A549 (cell line): ENCODE measurements at regions not wholly inside any gene's neighbourhood (a gene's known extent, or its start where the extent isn't known, plus 50 kb on each side); places are given as distances from the start of the nearest gene placed in this dataset.

Source experiments
- ATAC-seq, 2 experiments: fragments of 200-7000 bp in 1 of 2; fragments of >200 bp in 1 of 2; cut with Nextera tagmentation in 1 of 2; cut with Tn5 transposase in 1 of 2; 3 replicates each; pipeline versions ENCODE4 v1.8.0 to v1.9.1; 2018 to 2020; ENCODE audit warnings: mild to moderate bottlenecking in 1 of 2, moderate library complexity in 1 of 2
- CTCF ChIA-PET: fragments of 300-600 bp; sonication (Branson Sonifier 250); formaldehyde crosslinking; extraction: SDS; loops from one replicate; lab custom pipeline; 2021; ENCODE audit warnings: antibody characterized with exemption, inconsistent platforms; lab: Yijun Ruan, JAX
- POLR2A ChIA-PET: fragments of 350-600 bp; formaldehyde crosslinking; extraction: SDS; loops from one replicate; lab custom pipeline; 2021; ENCODE audit warnings: antibody characterized with exemption, inconsistent platforms; lab: Yijun Ruan, JAX
- DNase-seq, 2 experiments: peaks; one replicate each; pipeline versions ENCODE4 v3.0.0 to v3.0.0-alpha.2; 2011 to 2016; ENCODE audit warnings: low read depth in 1 of 2, low spot score in 1 of 2
- FAIRE-seq: peaks from 2 replicates; lab custom pipeline; 2011; peaks lifted over from hg19 to GRCh38; lab: Jason Lieb, UNC
- H3K27ac ChIP-seq, 2 experiments: fragments of >200 bp; sonication (Bioruptor Twin); formaldehyde crosslinking; 3 replicates each; pipeline ENCODE4 v1.5.1; 2016 to 2017
- H3K4me1 ChIP-seq: fragments of >200 bp; sonication (Bioruptor Twin); formaldehyde crosslinking; 3 replicates; pipeline ENCODE4 v1.6.1; 2016
- H3K4me2 ChIP-seq: fragments of >200 bp; sonication (Bioruptor Twin); formaldehyde crosslinking; 3 replicates; pipeline ENCODE4 v1.6.1; 2016
- H3K4me3 ChIP-seq: fragments of >200 bp; sonication (Bioruptor Twin); formaldehyde crosslinking; 3 replicates; pipeline ENCODE4 v1.5.1; 2016
- H3K9me3 ChIP-seq: fragments of >200 bp; sonication (Bioruptor Twin); formaldehyde crosslinking; 3 replicates; pipeline ENCODE4 v1.6.1; 2016
- BCL3 ChIP-seq: fragments of >200 bp; sonication (Bioruptor Twin); formaldehyde crosslinking; IDR thresholded peaks from 3 replicates; pipeline ENCODE4 v1.6.1; 2016
- BHLHE40 ChIP-seq: IDR thresholded peaks from 2 replicates; pipeline ENCODE4 v1.6.1; 2012; ENCODE audit warnings: low read depth, low read length, inconsistent platforms
- CBX2 ChIP-seq: fragments of 200-600 bp; sonication (generic); IDR thresholded peaks from 2 replicates; pipeline ENCODE4 v1.6.1; 2016; ENCODE audit warnings: low read depth, mild to moderate bottlenecking, borderline replicate concordance
- CBX8 ChIP-seq: fragments of 200-600 bp; sonication (generic); IDR thresholded peaks from 2 replicates; pipeline ENCODE4 v1.6.1; 2016
- CEBPB ChIP-seq, 2 experiments: fragments of >200 bp in 1 of 2; sonication (Bioruptor Twin) in 1 of 2; formaldehyde crosslinking in 1 of 2; IDR thresholded peaks; 2 replicates each; pipeline ENCODE4 v1.6.1; 2012 to 2016
- CHD2 ChIP-seq: fragments of 150-350 bp; IDR thresholded peaks from 2 replicates; pipeline ENCODE4 v1.6.1; 2014; ENCODE audit warnings: low read length; ENCODE audit not compliant: partially characterized antibody
- CHD4 ChIP-seq: fragments of 200-600 bp; sonication (generic); IDR thresholded peaks from 2 replicates; pipeline ENCODE4 v1.6.1; 2016; ENCODE audit warnings: antibody characterized with exemption, mild to moderate bottlenecking, borderline replicate concordance
- E2F6 ChIP-seq: IDR thresholded peaks from 2 replicates; pipeline ENCODE4 v1.6.1; 2012; ENCODE audit warnings: low read depth, borderline replicate concordance
- FOSB ChIP-seq: fragments of 250-450 bp; sonication (Bioruptor Pico); IDR thresholded peaks from 2 replicates; pipeline ENCODE4 v1.5.0; 2020; ENCODE audit warnings: mild to moderate bottlenecking, moderate library complexity
- HOXA7 ChIP-seq: fragments of 250-450 bp; sonication (Bioruptor Pico); IDR thresholded peaks from 2 replicates; pipeline ENCODE4 v1.5.0; 2020; ENCODE audit warnings: mild to moderate bottlenecking, moderate library complexity
- HOXB13 ChIP-seq: fragments of 250-450 bp; sonication (Bioruptor Pico); IDR thresholded peaks from 2 replicates; pipeline ENCODE4 v1.5.0; 2020; ENCODE audit warnings: low read depth, mild to moderate bottlenecking, moderate library complexity
- JUN ChIP-seq, 2 experiments: fragments of >200 bp; sonication (Bioruptor Twin); formaldehyde crosslinking; IDR thresholded peaks; 2 replicates in 1 of 2; 3 replicates in 1 of 2; pipeline ENCODE4 v1.6.1; 2016 to 2017
- JUNB ChIP-seq: fragments of >200 bp; sonication (Bioruptor Twin); formaldehyde crosslinking; IDR thresholded peaks from 2 replicates; pipeline ENCODE4 v1.6.1; 2016
- KDM1A ChIP-seq: fragments of 200-600 bp; sonication (generic); IDR thresholded peaks from 2 replicates; pipeline ENCODE4 v1.6.1; 2016; ENCODE audit warnings: low read depth, mild to moderate bottlenecking
- KDM5A ChIP-seq: fragments of 200-600 bp; sonication (generic); IDR thresholded peaks from 2 replicates; pipeline ENCODE4 v1.6.1; 2016; ENCODE audit warnings: antibody characterized with exemption, mild to moderate bottlenecking
- MAZ ChIP-seq: fragments of 150-350 bp; IDR thresholded peaks from 2 replicates; pipeline ENCODE4 v1.6.1; 2014; ENCODE audit warnings: antibody characterized with exemption, low read depth, low read length, borderline replicate concordance
- MYC ChIP-seq: IDR thresholded peaks from 2 replicates; pipeline ENCODE4 v1.6.1; 2012; ENCODE audit warnings: mild to moderate bottlenecking, inconsistent platforms, low read length, improper control_type of control experiment, borderline replicate concordance
- PHF8 ChIP-seq: fragments of 200-600 bp; sonication (generic); IDR thresholded peaks from 2 replicates; pipeline ENCODE4 v1.6.1; 2016; ENCODE audit warnings: low read depth, mild to moderate bottlenecking, antibody characterized with exemption, moderate library complexity, borderline replicate concordance
- POLR2A ChIP-seq: IDR thresholded peaks from 2 replicates; pipeline ENCODE4 v1.6.1; 2012; ENCODE audit warnings: mild to moderate bottlenecking, low read length
- RCOR1 ChIP-seq: fragments of 150-350 bp; IDR thresholded peaks from 2 replicates; pipeline ENCODE4 v1.6.1; 2014; ENCODE audit warnings: antibody characterized with exemption, low read length, low read depth
- RFX5 ChIP-seq: fragments of 450-650 bp; IDR thresholded peaks from 2 replicates; pipeline ENCODE4 v1.7.1; 2014; ENCODE audit warnings: antibody characterized with exemption, mild to moderate bottlenecking, moderate library complexity
- RNF2 ChIP-seq: fragments of 200-600 bp; sonication (generic); IDR thresholded peaks from 2 replicates; pipeline ENCODE4 v1.6.1; 2016; ENCODE audit warnings: low read depth, mild to moderate bottlenecking, antibody characterized with exemption, moderate library complexity, borderline replicate concordance
- TFCP2L1 ChIP-seq: fragments of 250-450 bp; sonication (Bioruptor Pico); IDR thresholded peaks from 2 replicates; pipeline ENCODE4 v1.5.0; 2021; ENCODE audit warnings: mild to moderate bottlenecking
- TP53 ChIP-seq: fragments of 250-450 bp; sonication (Bioruptor Pico); IDR thresholded peaks from 2 replicates; pipeline ENCODE4 v1.5.0; 2021; ENCODE audit warnings: mild to moderate bottlenecking, moderate library complexity
- ZC3H11A ChIP-seq: fragments of 450-650 bp; IDR thresholded peaks from 2 replicates; pipeline ENCODE4 v1.6.1; 2014; ENCODE audit warnings: antibody characterized with exemption, mild to moderate bottlenecking
- ZFP36 ChIP-seq: fragments of 450-650 bp; IDR thresholded peaks from 2 replicates; pipeline ENCODE4 v1.6.1; 2014; ENCODE audit warnings: borderline replicate concordance; ENCODE audit not compliant: partially characterized antibody
- WGBS: methylation state at CpG from one replicate; pipeline ENCODE4 v1.1.6; 2017; ENCODE audit errors: missing lambda C conversion rate; 5-methylcytosine and 5-hydroxymethylcytosine counted together
- TF ChIP-seq, protein P1 (sequence below): fragments of 200-600 bp; sonication (generic); IDR thresholded peaks from 2 replicates; pipeline ENCODE4 v1.6.1; 2016; ENCODE audit warnings: antibody characterized with exemption, mild to moderate bottlenecking, moderate library complexity
- TF ChIP-seq, protein P2 (sequence below): fragments of 250-450 bp; sonication (Bioruptor Pico); IDR thresholded peaks from 2 replicates; pipeline ENCODE4 v1.5.0; 2020; ENCODE audit warnings: low read depth, mild to moderate bottlenecking, moderate library complexity
- TF ChIP-seq, protein P3 (sequence below): fragments of 150-350 bp; IDR thresholded peaks from 2 replicates; pipeline ENCODE4 v1.6.1; 2014; ENCODE audit warnings: low read depth, mild to moderate bottlenecking, low read length

GRCh38 chr1:38777464-38777957, 82.1 kb downstream of the RRAGC start:
- Histone ChIP-seq H3K4me3 (no peak overlapping the region), H3K9me3 (no peaks in the 10 kb centered on the region), H3K4me1 (no peaks in the 10 kb centered on the region), H3K27ac (no peak overlapping the region), H3K4me2 (no peak overlapping the region)
- no peak for FAIRE-seq
- no peak for TF ChIP-seq BCL3
- TF ChIP-seq ZFP36: no peak
- WGBS: 33% methylated on average over 6 of the region's 6 CpGs
- ChIA-PET POLR2A (no interaction called here), CTCF (no interaction called here)
- DNase-seq: no peak
- 0 out of 6 replicates have a peak, but pooled peaks of 1 of the 2 experiments have one; percentile 30 for ATAC-seq

- DNase-seq: no peak
- CTCF ChIA-PET: no interaction called here
- no peak overlapping the region for H3K4me2 ChIP-seq
- FAIRE-seq: no peak
- no peak overlapping the region for H3K27ac ChIP-seq
- H3K4me3 ChIP-seq: no peak overlapping the region
- no peak for ATAC-seq
- H3K9me3 ChIP-seq: no peaks in the 10 kb centered on the region
- TF ChIP-seq RCOR1 (no peak), PHF8 (no peak), HOXB13 (no peak), JUN (IDR thresholded peaks at IDR 0.05) (no peak), POLR2A (no peak), TFCP2L1 (CRISPR knock-in tag) (no peak), TP53 (CRISPR knock-in tag) (no peak), CHD2 (no peak), CHD4 (no peak), MYC (no peak), BHLHE40 (no peak), RNF2 (no peak), MAZ (no peak)
- TF ChIP-seq, all 56 proteins: peak for 0
- POLR2A ChIA-PET: no interaction called here
- H3K4me1 ChIP-seq: no peaks in the 10 kb centered on the region
Observed at GRCh38 chr1:38776466-38777065, 83.0 kb downstream of the RRAGC start.

DNA sequence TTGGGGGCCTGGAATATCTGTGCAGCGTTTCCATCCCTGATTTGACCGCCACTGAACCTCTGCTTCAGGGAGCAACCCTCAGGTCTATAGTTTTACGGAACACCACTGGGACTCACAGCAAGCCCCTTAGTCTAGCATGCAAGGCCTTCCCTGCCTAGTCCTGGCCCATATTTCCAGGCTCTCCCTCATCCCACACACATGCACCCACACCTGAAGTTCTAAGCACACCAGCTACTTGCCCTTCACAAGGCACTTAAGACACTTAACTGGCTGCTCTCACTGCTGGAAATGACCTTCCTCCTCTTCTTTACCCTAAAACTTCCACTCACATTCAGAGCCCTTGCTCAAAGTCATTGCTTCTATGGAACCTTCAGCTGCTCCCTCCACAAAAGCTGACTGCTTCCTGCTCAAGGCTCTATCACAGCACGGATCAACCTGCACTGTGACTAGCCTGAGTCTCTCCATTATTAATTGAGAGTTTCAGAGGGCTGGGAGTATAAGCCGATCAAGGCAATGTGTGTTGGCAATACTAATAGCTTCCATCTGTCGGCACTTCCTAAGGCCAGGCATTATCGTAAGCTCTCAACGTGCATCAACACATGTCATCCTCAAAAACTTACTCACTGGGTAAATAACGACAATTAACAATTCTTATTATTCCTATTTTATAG, 84.3 kb downstream of the RRAGC start:
- Histone ChIP-seq H3K9me3 (no peaks in the 10 kb centered on the region), H3K4me2 (no peak overlapping the region), H3K4me1 (no peaks in the 10 kb centered on the region), H3K4me3 (no peak overlapping the region), H3K27ac (no peak overlapping the region)
- ChIA-PET POLR2A (no interaction called here), CTCF (no interaction called here)
- ATAC-seq (no peak), DNase-seq (no peak), FAIRE-seq (no peak)
- WGBS: 58% methylated on average over 9 of the region's 9 CpGs
- TF ChIP-seq KDM5A: no peak
- no peak for TF ChIP-seq FOSB (CRISPR knock-in tag)
- TF ChIP-seq RFX5: no peak
- TF ChIP-seq, protein P1, sequence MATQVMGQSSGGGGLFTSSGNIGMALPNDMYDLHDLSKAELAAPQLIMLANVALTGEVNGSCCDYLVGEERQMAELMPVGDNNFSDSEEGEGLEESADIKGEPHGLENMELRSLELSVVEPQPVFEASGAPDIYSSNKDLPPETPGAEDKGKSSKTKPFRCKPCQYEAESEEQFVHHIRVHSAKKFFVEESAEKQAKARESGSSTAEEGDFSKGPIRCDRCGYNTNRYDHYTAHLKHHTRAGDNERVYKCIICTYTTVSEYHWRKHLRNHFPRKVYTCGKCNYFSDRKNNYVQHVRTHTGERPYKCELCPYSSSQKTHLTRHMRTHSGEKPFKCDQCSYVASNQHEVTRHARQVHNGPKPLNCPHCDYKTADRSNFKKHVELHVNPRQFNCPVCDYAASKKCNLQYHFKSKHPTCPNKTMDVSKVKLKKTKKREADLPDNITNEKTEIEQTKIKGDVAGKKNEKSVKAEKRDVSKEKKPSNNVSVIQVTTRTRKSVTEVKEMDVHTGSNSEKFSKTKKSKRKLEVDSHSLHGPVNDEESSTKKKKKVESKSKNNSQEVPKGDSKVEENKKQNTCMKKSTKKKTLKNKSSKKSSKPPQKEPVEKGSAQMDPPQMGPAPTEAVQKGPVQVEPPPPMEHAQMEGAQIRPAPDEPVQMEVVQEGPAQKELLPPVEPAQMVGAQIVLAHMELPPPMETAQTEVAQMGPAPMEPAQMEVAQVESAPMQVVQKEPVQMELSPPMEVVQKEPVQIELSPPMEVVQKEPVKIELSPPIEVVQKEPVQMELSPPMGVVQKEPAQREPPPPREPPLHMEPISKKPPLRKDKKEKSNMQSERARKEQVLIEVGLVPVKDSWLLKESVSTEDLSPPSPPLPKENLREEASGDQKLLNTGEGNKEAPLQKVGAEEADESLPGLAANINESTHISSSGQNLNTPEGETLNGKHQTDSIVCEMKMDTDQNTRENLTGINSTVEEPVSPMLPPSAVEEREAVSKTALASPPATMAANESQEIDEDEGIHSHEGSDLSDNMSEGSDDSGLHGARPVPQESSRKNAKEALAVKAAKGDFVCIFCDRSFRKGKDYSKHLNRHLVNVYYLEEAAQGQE: no peak
- TF ChIP-seq E2F6: no peak
- TF ChIP-seq CBX8: no peak
- TF ChIP-seq ZC3H11A: no peak
- TF ChIP-seq, protein P2, sequence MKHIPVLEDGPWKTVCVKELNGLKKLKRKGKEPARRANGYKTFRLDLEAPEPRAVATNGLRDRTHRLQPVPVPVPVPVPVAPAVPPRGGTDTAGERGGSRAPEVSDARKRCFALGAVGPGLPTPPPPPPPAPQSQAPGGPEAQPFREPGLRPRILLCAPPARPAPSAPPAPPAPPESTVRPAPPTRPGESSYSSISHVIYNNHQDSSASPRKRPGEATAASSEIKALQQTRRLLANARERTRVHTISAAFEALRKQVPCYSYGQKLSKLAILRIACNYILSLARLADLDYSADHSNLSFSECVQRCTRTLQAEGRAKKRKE (CRISPR knock-in tag): no peak
- TF ChIP-seq JUNB: no peak
- TF ChIP-seq, protein P3, sequence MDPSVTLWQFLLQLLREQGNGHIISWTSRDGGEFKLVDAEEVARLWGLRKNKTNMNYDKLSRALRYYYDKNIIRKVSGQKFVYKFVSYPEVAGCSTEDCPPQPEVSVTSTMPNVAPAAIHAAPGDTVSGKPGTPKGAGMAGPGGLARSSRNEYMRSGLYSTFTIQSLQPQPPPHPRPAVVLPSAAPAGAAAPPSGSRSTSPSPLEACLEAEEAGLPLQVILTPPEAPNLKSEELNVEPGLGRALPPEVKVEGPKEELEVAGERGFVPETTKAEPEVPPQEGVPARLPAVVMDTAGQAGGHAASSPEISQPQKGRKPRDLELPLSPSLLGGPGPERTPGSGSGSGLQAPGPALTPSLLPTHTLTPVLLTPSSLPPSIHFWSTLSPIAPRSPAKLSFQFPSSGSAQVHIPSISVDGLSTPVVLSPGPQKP: no peak
- TF ChIP-seq CEBPB (IDR thresholded peaks at IDR 0.05): no peak
- TF ChIP-seq KDM1A: no peak
- TF ChIP-seq CBX2: no peak
- no peak for TF ChIP-seq HOXA7
